VCaP (cell line): ENCODE measurements at regions not wholly inside any gene's neighbourhood (a gene's known extent, or its start where the extent isn't known, plus 50 kb on each side); places are given as distances from the start of the nearest gene placed in this dataset.
"Not testable (repeated sequence)": the region's sequence is repeated elsewhere in the genome, so short reads cannot be mapped to it uniquely, and the experiment has no call there.

Experiments
- H3K27ac ChIP-seq: fragments of 450-650 bp; 2 replicates; pipeline ENCODE4 v1.5.1; 2017
- CTCF ChIP-seq: fragments of 450-650 bp; conservative IDR thresholded peaks from 2 replicates; pipeline ENCODE4 v1.5.1; 2017; ENCODE audit warnings: mild to moderate bottlenecking, moderate library complexity

- TF ChIP-seq CTCF = no peak
- H3K27ac ChIP-seq = no peak overlapping the region
Observed at GRCh38 chr12:28996688-28997087, 152.4 kb upstream of the FAR2 start.

- TF ChIP-seq CTCF = peak; percentile 66
- no peak overlapping the region for H3K27ac ChIP-seq
Observed at GRCh38 chr12:28998662-28999120, 150.4 kb upstream of the FAR2 start.

- H3K27ac ChIP-seq = no peak overlapping the region
- TF ChIP-seq CTCF = no peak
Observed at GRCh38 chr12:29004066-29004935, 144.8 kb upstream of the FAR2 start.

- H3K27ac ChIP-seq = no peak overlapping the region
- no peak for TF ChIP-seq CTCF
Observed at GRCh38 chr12:29004936-29005304, 144.2 kb upstream of the FAR2 start.

GRCh38 chr12:29008786-29009185, 140.3 kb upstream of the FAR2 start:
- H3K27ac ChIP-seq = no peak overlapping the region
- TF ChIP-seq CTCF = no peak

- no peak for TF ChIP-seq CTCF
- no peak overlapping the region for H3K27ac ChIP-seq
Observed at GRCh38 chr12:29012673-29013072, 136.4 kb upstream of the FAR2 start.

GRCh38 chr12:29017532-29017931, 131.5 kb upstream of the FAR2 start:
- not testable (repeated sequence) for H3K27ac ChIP-seq

- no peak overlapping the region for H3K27ac ChIP-seq
- TF ChIP-seq CTCF = no peak
Observed at GRCh38 chr12:29023436-29024076, 125.5 kb upstream of the FAR2 start.
